ENCODE measurements at regions not wholly inside any gene's neighbourhood (a gene's known extent, or its start where the extent isn't known, plus 50 kb on each side); places are given as distances from the start of the nearest gene placed in this dataset.

GRCh38 chr18:61957801-61958516 lies 65.2 kb upstream of the RNF152 start:
- TF ChIP-seq CTCF (IDR thresholded peaks at IDR 0.05) (no peak), POLR2A (IDR thresholded peaks at IDR 0.05) (no peak)

All from prostate gland (tissue), 2 donors.